Liver (tissue), 3 donors: ENCODE measurements at regions not wholly inside any gene's neighbourhood (a gene's known extent, or its start where the extent isn't known, plus 50 kb on each side); places are given as distances from the start of the nearest gene placed in this dataset.

Experiments
- EGR1 ChIP-seq, 2 donors: IDR thresholded peaks; 2 replicates each; pipeline ENCODE4 v1.6.1; 2016 to 2018; ENCODE audit warnings: antibody characterized with exemption in 2 of 2, low read depth in 2 of 2
- FOXA1 ChIP-seq: IDR thresholded peaks from 2 replicates; pipeline ENCODE4 v1.6.1; 2016; ENCODE audit warnings: antibody characterized with exemption
- HNF4A ChIP-seq, 2 donors: conservative IDR thresholded peaks; 2 replicates each; pipeline ENCODE4 v1.6.1; 2016; ENCODE audit warnings: antibody characterized with exemption in 2 of 2, mild to moderate bottlenecking in 2 of 2
- HNF4G ChIP-seq: IDR thresholded peaks from 2 replicates; pipeline ENCODE4 v1.6.1; 2016; ENCODE audit warnings: antibody characterized with exemption
- JUND ChIP-seq, 2 donors: IDR thresholded peaks; 2 replicates each; pipeline ENCODE4 v1.6.1; 2016; ENCODE audit warnings: antibody characterized with exemption in 2 of 2
- RAD21 ChIP-seq, 2 donors: IDR thresholded peaks; 2 replicates each; pipeline ENCODE4 v1.6.1; 2016; ENCODE audit warnings: antibody characterized with exemption in 2 of 2, mild to moderate bottlenecking in 2 of 2
- SP1 ChIP-seq: IDR thresholded peaks from 2 replicates; pipeline ENCODE4 v1.6.1; 2018; ENCODE audit warnings: antibody characterized with exemption, mild to moderate bottlenecking
- TAF1 ChIP-seq: conservative IDR thresholded peaks from 2 replicates; pipeline ENCODE4 v1.6.1; 2016; ENCODE audit warnings: antibody characterized with exemption, mild to moderate bottlenecking
- YY1 ChIP-seq: IDR thresholded peaks from 2 replicates; pipeline ENCODE4 v1.6.1; 2016; ENCODE audit warnings: antibody characterized with exemption, mild to moderate bottlenecking
- TF ChIP-seq, protein P1 (sequence below): fragments of 150-350 bp; IDR thresholded peaks from 2 replicates; pipeline ENCODE4 v1.5.1; 2017; ENCODE audit warnings: improper control_type of control experiment, low read depth, low read length; ENCODE audit not compliant: missing input control
- TF ChIP-seq, protein P2 (sequence below): IDR thresholded peaks from 2 replicates; pipeline ENCODE4 v1.6.1; 2016; ENCODE audit warnings: antibody characterized with exemption
- TF ChIP-seq, protein P3 (sequence below): IDR thresholded peaks from 2 replicates; pipeline ENCODE4 v1.6.1; 2016; ENCODE audit warnings: antibody characterized with exemption, mild to moderate bottlenecking
- TF ChIP-seq, protein P4 (sequence below): IDR thresholded peaks from 2 replicates; pipeline ENCODE4 v1.6.1; 2016; ENCODE audit warnings: antibody characterized with exemption
- TF ChIP-seq, protein P5 (sequence below): IDR thresholded peaks from 2 replicates; pipeline ENCODE4 v1.6.1; 2016; ENCODE audit warnings: antibody characterized with exemption
- donor health status: healthy.
- donor health status: healthy.

DNA sequence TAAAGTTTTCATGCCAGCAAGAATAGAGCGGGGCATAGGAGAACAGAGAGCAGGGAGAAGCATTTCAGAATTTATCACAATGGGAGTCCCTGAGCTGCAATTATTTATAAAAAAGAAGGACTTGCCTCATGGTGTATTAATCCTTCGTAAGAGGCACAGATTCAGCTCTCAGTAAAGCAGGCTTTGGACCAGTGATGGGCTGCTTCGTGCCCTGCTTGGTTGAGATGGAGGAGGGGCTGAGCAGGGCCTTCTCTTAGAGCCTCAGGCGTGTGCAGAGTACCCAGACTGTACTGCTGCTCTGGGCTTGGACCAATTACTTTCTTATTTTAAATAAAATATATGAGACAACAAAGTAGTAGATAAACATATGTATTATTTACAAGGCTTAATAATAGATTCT lies 265.7 kb upstream of the SLC10A2 start:
- TF ChIP-seq, protein P1, sequence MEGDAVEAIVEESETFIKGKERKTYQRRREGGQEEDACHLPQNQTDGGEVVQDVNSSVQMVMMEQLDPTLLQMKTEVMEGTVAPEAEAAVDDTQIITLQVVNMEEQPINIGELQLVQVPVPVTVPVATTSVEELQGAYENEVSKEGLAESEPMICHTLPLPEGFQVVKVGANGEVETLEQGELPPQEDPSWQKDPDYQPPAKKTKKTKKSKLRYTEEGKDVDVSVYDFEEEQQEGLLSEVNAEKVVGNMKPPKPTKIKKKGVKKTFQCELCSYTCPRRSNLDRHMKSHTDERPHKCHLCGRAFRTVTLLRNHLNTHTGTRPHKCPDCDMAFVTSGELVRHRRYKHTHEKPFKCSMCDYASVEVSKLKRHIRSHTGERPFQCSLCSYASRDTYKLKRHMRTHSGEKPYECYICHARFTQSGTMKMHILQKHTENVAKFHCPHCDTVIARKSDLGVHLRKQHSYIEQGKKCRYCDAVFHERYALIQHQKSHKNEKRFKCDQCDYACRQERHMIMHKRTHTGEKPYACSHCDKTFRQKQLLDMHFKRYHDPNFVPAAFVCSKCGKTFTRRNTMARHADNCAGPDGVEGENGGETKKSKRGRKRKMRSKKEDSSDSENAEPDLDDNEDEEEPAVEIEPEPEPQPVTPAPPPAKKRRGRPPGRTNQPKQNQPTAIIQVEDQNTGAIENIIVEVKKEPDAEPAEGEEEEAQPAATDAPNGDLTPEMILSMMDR = no peak
- TF ChIP-seq HNF4G = no peak
- TF ChIP-seq JUND (IDR thresholded peaks at IDR 0.05) = no peak
- TF ChIP-seq, protein P2, sequence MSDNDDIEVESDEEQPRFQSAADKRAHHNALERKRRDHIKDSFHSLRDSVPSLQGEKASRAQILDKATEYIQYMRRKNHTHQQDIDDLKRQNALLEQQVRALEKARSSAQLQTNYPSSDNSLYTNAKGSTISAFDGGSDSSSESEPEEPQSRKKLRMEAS = no peak
- TF ChIP-seq, protein P3, sequence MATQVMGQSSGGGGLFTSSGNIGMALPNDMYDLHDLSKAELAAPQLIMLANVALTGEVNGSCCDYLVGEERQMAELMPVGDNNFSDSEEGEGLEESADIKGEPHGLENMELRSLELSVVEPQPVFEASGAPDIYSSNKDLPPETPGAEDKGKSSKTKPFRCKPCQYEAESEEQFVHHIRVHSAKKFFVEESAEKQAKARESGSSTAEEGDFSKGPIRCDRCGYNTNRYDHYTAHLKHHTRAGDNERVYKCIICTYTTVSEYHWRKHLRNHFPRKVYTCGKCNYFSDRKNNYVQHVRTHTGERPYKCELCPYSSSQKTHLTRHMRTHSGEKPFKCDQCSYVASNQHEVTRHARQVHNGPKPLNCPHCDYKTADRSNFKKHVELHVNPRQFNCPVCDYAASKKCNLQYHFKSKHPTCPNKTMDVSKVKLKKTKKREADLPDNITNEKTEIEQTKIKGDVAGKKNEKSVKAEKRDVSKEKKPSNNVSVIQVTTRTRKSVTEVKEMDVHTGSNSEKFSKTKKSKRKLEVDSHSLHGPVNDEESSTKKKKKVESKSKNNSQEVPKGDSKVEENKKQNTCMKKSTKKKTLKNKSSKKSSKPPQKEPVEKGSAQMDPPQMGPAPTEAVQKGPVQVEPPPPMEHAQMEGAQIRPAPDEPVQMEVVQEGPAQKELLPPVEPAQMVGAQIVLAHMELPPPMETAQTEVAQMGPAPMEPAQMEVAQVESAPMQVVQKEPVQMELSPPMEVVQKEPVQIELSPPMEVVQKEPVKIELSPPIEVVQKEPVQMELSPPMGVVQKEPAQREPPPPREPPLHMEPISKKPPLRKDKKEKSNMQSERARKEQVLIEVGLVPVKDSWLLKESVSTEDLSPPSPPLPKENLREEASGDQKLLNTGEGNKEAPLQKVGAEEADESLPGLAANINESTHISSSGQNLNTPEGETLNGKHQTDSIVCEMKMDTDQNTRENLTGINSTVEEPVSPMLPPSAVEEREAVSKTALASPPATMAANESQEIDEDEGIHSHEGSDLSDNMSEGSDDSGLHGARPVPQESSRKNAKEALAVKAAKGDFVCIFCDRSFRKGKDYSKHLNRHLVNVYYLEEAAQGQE = no peak
- TF ChIP-seq TAF1 = no peak
- no peak for TF ChIP-seq YY1
- TF ChIP-seq, protein P4, sequence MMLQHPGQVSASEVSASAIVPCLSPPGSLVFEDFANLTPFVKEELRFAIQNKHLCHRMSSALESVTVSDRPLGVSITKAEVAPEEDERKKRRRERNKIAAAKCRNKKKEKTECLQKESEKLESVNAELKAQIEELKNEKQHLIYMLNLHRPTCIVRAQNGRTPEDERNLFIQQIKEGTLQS = no peak
- TF ChIP-seq, protein P5, sequence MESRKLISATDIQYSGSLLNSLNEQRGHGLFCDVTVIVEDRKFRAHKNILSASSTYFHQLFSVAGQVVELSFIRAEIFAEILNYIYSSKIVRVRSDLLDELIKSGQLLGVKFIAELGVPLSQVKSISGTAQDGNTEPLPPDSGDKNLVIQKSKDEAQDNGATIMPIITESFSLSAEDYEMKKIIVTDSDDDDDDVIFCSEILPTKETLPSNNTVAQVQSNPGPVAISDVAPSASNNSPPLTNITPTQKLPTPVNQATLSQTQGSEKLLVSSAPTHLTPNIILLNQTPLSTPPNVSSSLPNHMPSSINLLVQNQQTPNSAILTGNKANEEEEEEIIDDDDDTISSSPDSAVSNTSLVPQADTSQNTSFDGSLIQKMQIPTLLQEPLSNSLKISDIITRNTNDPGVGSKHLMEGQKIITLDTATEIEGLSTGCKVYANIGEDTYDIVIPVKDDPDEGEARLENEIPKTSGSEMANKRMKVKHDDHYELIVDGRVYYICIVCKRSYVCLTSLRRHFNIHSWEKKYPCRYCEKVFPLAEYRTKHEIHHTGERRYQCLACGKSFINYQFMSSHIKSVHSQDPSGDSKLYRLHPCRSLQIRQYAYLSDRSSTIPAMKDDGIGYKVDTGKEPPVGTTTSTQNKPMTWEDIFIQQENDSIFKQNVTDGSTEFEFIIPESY = no peak
- TF ChIP-seq HNF4A (conservative IDR thresholded peaks at IDR 0.05) = no peak
- TF ChIP-seq SP1 = no peak
- no peak for TF ChIP-seq EGR1 (IDR thresholded peaks at IDR 0.05; ENCODE audit: low read depth in 2 of 2)
- TF ChIP-seq RAD21 (IDR thresholded peaks at IDR 0.05) = no peak
- no peak for TF ChIP-seq FOXA1
